Choroid plexus epithelial cell (primary cell): ENCODE measurements at regions not wholly inside any gene's neighbourhood (a gene's known extent, or its start where the extent isn't known, plus 50 kb on each side); places are given as distances from the start of the nearest gene placed in this dataset.

Experiments
- DNase-seq: peaks from one replicate; pipeline ENCODE4 v3.0.0-alpha.2; 2010; ENCODE audit warnings: low read depth
- H3K4me3 ChIP-seq: 2 replicates; pipeline ENCODE4 v1.5.1; 2011; ENCODE audit warnings: low read depth, mild to moderate bottlenecking, control low read depth, low read length, moderate library complexity
- TF ChIP-seq, protein P1 (sequence below): conservative IDR thresholded peaks from 2 replicates; pipeline ENCODE4 v1.5.1; 2011; ENCODE audit warnings: low read depth, mild to moderate bottlenecking, control low read depth, inconsistent platforms, low read length, moderate library complexity

DNA sequence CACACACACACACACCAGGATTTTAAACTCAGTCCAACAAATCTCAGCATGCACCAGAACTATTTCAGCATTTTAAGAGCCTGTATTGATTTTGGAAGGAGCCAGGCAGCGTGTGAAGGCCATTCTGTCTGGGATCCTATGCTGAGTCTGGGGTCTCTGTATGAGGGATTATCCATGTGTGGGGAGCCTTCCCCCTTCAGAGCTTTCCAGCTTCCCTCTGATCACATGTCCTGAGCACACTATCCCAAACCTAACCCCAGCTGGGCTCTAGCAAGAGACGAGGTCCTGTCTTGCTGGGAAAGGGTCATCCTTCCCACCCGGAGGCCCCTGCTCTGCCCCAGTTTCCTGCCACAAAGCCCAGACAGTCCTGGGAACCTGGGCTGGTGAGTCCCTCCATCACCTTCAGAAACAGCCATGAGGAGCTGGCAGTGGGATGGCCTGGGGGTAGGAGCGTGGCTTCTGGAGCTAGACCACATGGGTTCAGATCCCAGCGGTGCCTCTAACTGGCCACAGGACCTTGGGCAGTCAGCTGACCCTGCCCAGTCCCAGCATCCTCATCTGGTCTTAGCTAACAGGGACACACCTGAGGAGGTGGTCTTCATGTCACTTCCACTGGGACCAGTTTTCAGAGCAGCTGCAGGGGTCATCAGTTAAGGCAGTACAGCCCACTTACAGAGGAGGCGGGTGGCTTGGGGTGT, 79.6 kb upstream of the RET start:
- TF ChIP-seq, protein P1, sequence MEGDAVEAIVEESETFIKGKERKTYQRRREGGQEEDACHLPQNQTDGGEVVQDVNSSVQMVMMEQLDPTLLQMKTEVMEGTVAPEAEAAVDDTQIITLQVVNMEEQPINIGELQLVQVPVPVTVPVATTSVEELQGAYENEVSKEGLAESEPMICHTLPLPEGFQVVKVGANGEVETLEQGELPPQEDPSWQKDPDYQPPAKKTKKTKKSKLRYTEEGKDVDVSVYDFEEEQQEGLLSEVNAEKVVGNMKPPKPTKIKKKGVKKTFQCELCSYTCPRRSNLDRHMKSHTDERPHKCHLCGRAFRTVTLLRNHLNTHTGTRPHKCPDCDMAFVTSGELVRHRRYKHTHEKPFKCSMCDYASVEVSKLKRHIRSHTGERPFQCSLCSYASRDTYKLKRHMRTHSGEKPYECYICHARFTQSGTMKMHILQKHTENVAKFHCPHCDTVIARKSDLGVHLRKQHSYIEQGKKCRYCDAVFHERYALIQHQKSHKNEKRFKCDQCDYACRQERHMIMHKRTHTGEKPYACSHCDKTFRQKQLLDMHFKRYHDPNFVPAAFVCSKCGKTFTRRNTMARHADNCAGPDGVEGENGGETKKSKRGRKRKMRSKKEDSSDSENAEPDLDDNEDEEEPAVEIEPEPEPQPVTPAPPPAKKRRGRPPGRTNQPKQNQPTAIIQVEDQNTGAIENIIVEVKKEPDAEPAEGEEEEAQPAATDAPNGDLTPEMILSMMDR = no peak
- no peak for DNase-seq
- H3K4me3 ChIP-seq = no peak overlapping the region

DNA sequence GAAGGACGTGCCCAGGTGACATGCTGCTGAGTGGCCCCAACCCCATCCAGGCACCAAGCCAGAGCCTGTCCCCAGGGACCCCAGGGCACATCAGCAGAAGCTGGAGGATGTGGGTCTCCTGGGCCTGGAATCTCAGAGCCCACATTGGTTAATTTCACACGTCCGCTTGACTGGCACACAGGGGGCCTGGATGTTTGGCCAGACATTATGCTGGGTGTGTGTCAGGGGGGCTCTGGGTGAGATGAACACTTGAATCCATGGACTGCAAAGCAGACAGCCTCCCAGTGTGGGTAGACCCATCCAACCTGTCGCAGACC, 79.1 kb upstream of the RET start:
- no peak for DNase-seq
- TF ChIP-seq, protein P1 = no peak
- H3K4me3 ChIP-seq = no peak overlapping the region

DNA sequence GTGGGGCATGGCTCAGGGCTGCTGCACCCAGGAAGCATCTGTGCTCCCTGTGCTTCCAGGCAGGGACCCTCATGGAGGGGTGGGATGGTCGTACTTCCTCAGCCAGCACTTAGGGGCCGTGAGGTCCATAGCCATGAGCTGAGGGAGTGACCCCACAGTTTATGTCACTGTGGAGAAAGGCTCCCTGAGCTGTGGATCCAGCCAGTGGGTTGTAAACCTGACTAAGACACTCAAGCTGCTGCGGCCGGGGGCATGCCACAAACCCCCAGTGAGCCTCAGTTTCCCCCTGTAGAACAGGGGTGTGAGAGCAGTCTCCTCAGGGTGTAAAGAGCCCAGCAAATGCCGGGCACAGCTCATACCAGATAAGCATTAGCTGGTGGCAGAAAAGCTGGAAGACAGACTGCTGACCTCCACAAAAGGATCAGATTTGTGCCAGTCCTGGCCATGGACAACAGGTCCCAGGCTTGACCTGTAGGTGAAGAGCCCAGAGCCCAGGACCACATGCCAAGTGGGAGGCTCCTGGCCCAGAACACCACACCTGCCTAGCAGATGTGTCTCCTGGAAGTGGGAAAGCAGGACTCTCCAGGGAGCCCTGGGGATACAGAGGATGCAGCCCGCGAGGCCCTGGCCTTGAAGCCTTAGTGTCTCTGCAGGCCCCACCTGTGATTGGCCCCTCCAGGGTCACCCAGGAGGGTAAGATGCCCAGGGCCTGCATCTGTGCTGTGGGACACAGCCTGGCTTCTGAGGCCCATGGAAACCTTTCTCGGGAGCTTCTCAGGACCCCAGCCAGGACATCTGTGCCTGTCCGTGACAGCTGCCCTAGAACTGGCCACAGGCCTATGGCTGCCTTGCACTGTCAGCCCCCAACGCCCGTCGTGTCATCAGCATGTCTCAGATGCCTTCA, 78.1 kb upstream of the RET start:
- H3K4me3 ChIP-seq = no peak overlapping the region
- DNase-seq = no peak
- TF ChIP-seq, protein P1 = no peak

DNA sequence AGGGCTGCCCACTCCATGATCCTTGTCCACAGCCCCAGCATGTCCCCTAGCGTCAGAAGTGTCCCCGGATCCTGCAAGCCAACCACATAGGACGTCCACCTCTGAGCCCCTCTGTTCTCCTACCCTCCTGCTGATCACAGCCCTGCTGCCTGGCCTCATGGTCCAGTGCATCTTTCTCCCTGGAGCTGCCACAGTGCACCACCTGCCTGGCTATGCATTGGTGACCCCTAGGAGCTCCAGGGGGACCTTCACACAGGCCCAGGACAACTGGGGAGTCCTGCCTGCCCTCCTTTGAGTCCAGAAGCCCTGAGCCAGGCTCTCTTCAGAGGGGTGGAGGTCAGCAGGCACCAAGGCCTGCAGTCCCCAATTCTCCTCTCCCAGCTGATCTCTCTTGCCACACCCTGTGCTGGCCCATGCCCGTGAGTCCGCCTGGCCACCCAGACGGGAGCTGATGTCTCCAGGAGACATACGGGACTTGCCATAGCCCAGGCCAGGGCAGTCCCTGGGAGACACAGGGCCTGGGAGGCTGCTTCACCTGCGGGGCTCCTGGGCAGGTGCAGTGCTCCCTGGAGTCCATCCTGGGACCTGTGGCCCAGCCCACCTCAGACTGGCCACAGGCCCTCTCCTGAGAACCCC, 77.4 kb upstream of the RET start:
- no peak overlapping the region for H3K4me3 ChIP-seq

DNA sequence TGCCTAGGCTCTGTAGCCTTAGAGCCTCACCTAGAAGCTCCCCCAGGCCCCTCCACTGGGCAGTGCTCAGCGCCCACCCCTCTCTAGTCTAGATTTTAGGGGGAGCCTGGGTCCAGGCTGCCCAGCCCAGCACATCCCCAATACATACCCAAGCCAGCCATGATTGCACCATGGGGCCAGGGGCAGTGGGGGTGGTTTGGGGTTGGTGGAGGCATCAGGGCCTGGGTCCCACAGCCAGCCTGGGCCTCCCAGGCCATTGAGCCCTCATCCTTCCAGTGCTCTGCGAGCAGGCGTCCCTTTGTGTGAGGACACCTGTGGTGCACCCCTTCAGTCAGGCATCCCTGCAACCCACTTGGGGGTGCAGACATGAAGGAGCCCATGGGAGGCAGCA, 76.9 kb upstream of the RET start:
- TF ChIP-seq, protein P1 = no peak
- no peak for DNase-seq
- no peak overlapping the region for H3K4me3 ChIP-seq

More for the DNA sequence above, 77.4 kb upstream of the RET start:
- no peak for DNase-seq
- TF ChIP-seq, protein P1 = no peak

DNA sequence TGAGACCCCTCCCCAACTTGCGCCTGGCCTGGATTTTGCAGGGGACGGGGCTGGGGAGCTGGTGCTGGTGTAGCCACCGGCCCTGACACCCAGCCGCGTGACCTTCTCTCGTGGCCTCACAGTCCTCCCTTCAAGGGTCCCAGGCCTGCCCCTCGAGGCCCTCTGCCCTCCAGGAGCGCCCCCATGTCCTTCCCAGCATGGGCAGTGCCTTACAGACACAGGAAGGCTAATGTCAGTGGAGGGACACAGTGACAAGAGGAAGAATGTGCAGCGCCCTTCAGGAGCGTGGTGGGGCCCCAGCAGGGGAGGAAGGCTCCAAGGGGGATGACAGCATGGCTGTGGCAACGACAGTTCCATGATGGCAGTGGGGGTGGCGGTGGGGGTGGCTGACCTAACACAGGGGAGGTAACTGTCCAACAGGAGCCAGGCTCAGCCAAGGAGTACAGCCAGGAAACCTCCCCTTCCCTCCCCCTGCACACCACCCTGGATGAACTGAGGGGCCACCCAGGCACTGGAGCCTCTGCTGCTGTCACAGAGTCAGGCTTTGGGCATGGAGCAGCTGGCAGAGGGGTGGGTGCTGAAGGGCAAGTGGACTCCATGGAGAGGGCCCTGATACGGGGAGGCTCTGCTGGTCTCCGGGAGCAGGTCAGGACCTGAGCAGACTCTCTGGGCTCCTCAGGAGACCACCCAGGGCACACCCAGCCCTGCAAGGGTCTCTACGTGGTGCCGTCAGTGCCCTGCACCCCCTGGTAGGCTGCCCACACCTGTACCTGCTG, 76.0 kb upstream of the RET start:
- H3K4me3 ChIP-seq = no peak overlapping the region
- no peak for DNase-seq
- TF ChIP-seq, protein P1 = no peak
